Activated CD4-positive, alpha-beta T cell treated with anti-CD3 and anti-CD28 coated beads for 48 hours (primary cell): ENCODE measurements at regions not wholly inside any gene's neighbourhood (a gene's known extent, or its start where the extent isn't known, plus 50 kb on each side); places are given as distances from the start of the nearest gene placed in this dataset.

Source experiments
- DNase-seq: peaks from one replicate; pipeline ENCODE4 v3.0.0-alpha.2; 2020

DNA sequence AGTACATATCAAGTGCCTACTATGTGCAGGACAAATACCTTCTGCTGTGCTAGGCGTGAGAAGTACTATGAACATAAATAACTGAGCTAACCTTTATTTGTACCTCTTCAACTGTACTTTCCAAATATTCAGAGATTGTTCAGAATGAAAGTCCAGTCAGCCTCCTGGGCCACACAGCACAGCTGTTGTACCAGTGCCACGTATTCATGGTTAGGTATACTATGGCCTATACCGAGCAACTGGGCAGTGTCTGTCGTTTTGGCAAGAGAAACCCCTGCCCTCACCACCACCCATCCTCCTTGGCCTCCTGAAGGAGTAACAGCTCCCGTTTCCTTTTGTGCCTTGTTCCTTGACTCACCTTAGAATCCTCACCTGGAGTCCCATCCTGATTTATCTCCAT, 53.0 kb downstream of the RASSF10 start:
- no peak for DNase-seq

DNA sequence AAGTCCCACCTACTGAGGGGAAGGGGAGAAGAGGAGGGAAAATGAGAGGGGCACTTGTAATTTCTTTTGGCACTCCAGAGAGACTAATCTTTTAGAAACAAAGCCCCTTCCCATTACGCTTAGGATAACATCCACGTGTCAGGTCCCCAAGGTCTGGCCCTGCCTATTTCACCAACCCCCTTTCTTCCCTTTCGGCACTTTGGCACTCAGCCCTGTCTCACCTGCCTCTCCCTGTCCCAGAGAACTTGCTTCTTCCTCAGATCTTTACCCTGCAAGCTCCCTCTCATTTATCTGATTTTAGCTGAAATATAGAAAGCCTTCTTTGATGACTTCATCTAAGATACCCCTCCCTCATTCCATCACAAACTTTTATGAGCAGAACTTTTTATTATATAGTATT, 55.5 kb downstream of the RASSF10 start:
- no peak for DNase-seq

- DNase-seq: no peak
Observed at GRCh38 chr11:13065200-13065787, 56.2 kb downstream of the RASSF10 start.

DNA sequence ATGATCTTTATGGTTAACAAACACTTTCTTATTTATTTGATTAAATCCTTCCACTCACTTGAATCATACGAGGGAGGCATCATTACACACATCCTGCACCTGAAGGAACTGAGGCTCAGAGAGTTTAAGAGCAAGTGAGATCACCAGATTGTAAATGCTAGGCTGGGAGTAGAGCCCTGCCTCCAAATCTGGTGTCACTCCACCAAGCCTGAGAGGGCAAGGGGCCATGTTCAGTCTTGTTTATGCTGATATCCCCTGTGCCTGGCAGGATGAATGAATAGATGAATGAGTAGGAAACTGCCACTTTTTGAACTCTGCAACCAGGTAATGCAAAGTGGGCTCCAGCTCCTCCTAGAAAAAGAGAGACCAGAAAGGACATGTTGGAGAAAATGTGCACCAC, 59.1 kb downstream of the RASSF10 start:
- no peak for DNase-seq

GRCh38 chr11:13073119-13073981, 64.2 kb downstream of the RASSF10 start:
- DNase-seq: no peak

DNA sequence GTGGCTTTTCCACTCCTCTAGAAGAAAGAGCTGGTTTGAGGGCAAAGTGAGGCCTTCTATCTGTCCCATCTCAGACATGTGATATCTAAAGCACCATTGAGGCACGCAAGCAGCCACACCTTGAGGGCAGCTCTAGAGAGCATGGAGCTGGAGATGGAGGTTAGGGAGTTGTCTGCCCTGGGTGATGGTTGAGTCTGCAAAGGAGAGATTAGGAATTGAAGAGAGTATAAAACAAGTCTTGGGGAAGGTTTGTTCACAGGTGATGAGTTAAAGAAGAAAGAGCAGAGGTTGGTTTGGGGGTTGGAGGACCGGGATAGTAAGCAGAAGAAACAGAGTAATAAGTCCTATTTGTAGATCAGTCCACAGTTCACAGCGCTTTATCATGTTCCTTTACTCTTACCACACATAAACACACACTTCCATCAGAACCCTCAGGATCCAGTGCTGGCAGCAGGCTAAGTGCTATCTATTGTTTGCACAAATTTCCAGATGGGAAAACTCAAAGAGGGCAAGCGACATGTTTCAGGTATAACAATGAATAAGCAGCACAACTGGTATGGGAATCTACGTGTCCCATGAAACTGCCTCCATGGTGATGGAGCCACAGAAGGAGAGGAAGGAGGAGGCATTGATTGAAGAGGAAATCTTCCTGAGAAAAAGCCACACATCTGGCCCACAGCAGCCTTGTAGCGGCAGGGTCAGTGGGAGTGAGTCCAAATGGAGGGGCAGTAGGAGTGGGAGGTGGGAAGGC, 65.8 kb downstream of the RASSF10 start:
- DNase-seq: no peak

- DNase-seq: no peak
Observed at GRCh38 chr11:13076961-13077360, 67.8 kb downstream of the RASSF10 start.

DNA sequence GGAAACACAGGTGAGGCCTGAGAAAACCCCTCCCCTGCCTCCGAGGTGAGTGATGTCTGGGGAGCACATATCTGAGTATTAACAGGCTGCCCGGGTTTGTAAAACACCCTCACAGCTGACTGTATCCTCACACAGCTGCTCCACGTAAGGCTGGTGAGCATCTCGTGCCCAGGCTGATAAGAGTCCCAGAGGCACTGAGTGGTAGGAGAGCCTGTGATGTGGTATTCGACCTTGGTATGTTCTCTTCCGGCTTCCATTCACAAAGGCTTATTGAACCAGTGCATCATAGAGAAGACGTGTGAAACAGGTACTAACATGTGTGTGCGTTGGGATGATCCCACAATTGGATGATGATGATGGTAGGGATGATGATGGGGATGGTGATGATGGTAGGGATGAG, 71.7 kb downstream of the RASSF10 start:
- DNase-seq: no peak

- DNase-seq: no peak
Observed at GRCh38 chr11:13082588-13082987, 73.5 kb downstream of the RASSF10 start.

- DNase-seq: no peak
Observed at GRCh38 chr11:13090228-13090708, 81.2 kb downstream of the RASSF10 start.

- DNase-seq: no peak
Observed at GRCh38 chr11:13091373-13091772, 82.3 kb downstream of the RASSF10 start.

- DNase-seq: no peak
Observed at GRCh38 chr11:13091804-13092203, 82.7 kb downstream of the RASSF10 start.

DNA sequence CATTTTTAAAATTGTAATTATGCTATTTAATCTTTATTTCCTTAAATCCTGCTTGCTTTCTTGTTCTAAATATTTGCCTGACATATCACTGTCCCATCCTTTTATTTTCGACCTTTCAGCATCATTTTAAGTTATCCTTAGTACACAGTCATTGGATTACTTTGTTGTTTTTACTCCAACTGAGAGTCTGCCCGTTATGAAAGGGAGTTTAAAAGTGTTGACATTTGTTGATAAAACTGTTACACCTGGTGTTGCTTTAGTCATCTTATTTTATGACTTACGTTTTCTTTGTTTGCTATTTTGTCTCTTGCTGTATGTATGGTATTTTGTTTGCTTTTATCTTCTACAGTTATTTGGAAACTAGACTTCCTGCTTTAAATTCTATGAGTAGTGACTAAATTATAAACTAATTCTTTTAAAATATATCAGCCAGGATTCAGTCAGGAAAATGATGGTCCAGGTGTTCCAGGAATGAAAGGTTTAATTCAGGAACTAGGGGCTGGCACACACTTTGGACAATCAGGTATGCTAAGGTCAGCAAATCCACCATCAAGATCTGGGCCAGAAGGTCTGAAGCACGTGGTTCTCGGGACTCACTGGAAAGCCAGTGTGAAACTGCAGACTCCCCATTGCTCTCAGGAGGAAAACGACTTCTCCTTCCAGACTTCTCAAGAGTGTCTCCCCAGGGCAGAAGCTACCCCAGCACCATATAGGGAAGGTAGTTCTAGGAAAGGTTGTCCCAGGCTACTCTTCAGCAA, 86.0 kb downstream of the RASSF10 start:
- no peak for DNase-seq

- DNase-seq: no peak
Observed at GRCh38 chr11:13098063-13098462, 88.9 kb downstream of the RASSF10 start.

DNA sequence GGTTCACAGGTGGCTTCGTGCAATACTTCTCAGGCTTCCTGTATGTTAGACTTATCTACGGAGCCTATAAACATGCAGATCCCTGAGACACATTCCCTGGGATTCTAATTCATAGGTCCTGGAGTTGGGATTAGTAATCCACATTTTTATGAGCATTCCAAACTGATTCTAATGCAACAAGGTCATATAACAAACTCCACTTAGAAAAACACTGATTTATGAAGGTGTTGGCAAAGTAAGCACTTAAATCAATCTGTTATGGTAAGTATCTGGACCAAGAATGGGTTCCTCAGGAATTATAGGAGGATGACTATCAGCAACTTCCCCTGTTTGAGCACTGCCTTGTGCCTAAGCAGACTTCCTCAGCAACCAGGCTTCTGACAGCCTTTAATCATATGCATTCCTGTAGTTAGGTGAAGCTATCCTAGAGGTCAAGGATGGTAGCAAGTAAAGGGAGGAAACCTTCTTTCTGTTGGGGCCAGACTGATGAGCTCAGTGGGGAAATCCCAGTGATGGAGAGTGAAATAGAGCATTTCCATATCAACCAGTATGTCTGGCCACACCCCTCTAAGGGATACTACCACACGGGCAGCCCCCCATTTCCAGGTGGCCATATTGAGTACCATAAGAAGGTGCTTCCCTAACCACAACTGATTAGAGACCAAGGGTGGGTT, 89.6 kb downstream of the RASSF10 start:
- DNase-seq: no peak

DNA sequence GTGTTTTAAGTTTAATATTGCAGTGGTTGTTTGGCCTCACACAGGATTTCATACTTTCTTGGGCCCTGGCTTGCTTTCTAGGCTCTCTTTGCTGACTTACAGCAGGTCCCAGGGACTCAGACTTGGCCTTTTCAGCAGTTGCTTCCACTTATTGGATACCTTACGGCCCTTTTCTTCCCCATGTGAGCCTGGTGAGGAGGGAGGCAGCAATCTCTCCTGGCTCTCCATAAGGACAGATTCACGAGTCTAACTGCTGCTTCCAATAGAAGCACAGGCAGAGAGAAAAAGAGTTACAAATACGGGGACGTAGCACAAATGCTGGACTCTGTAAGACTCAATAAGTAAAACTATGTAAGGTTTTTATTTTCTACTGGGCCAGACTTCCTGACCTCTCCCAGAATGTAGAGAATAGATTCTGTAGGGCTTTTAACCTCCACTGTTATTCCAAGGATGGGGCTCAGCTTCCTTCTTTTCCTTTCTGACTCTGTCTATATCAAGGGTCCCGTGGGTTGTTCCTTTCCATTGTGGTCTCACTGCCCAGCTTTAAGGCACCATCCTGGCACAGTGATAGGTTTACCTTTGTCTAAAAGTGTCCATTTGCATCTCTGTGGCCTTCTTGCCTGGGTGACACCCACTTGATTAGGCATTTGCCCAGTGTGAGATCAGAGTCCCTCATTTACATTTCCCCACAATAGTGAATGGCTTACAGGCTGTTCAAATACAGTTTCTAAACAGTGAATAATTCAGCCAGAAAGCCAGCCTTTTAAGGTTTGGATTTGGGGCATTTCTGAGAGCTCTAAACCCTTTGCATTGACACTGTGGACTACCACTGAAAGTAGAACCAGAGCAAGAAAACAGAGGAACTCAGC, 92.8 kb downstream of the RASSF10 start:
- DNase-seq: no peak

DNA sequence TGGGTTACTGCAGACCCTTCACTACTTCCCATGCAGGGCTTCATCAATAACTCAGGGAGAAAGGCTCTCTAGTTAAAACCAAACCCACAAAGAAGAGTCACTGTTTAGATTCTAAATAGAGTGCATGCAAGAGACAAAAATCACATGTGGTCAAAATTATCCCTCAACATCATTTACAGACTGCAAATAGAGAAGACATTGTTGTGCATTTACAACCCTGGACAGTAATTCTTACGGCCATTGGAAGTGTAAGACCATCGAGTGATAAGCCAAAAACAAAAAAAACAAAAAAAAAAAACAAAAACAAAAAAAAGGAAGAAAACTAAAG, 93.4 kb downstream of the RASSF10 start:
- no peak for DNase-seq

DNA sequence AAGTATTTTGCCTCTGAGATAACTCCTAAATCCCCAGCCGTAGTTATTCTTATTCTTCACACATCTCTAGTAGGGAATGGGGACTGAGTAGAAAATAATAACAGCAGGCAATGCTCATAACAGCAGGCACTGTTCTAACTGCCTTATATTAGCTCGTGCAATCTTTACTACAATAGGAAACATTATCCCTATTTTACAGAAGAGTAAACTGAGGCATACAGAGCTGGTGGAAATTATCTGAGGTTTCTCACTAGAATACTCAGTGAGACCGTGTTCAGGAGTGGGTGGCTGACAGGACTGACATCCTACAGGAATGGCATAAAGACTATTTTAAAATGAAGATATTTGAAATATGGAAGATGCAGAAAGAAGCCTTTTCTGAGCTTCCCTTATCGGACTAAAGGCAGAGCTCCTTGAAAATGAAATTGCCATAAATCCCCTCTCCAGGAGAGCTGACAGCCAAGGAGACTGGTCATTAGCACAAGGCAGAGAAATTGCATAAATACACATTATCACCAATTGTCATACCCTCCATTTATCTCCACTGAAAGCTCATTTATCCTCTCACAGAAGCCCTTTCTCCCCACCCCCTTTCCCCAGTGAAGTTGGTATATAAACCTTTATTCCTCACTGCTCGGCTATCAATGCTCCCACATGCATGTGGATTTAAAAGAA, 93.9 kb downstream of the RASSF10 start:
- no peak for DNase-seq

GRCh38 chr11:13103962-13104554, 94.9 kb downstream of the RASSF10 start:
- no peak for DNase-seq

- no peak for DNase-seq
Observed at GRCh38 chr11:13104619-13105236, 95.6 kb downstream of the RASSF10 start.
